A549 (cell line): ENCODE measurements at regions not wholly inside any gene's neighbourhood (a gene's known extent, or its start where the extent isn't known, plus 50 kb on each side); places are given as distances from the start of the nearest gene placed in this dataset.

ENCODE experiments used
- HOXB5 ChIP-seq: fragments of 250-450 bp; sonication (Bioruptor Pico); IDR thresholded peaks from 2 replicates; pipeline ENCODE4 v1.5.0; 2020; ENCODE audit warnings: mild to moderate bottlenecking, moderate library complexity
- POLR2A ChIP-seq: IDR thresholded peaks from 2 replicates; pipeline ENCODE4 v1.6.1; 2012; ENCODE audit warnings: mild to moderate bottlenecking, low read length
- RFX5 ChIP-seq: fragments of 450-650 bp; IDR thresholded peaks from 2 replicates; pipeline ENCODE4 v1.7.1; 2014; ENCODE audit warnings: antibody characterized with exemption, mild to moderate bottlenecking, moderate library complexity

DNA sequence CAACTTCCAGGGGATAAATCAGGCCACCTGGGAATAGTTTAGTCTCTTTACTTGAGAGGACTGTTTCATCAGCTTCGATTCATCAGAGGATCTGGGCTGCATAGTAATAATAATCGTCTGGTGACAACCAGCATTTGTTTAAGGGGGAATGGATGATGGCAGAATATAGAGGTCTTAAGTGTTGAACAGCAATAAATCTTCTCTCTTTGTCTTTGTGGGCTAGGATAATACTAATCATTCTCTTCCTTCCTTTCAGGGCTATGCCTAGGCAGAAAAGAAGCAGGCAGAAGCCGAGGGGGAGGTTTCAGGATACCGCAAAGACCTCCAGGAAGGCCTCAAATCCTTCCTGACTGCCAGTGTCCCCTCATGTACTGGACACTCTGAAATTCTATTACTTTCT is 150.4 kb upstream of the GAREM1 start:
- TF ChIP-seq POLR2A (no peak), HOXB5 (no peak), RFX5 (no peak)
